WTC11 (cell line): ENCODE measurements at regions not wholly inside any gene's neighbourhood (a gene's known extent, or its start where the extent isn't known, plus 50 kb on each side); places are given as distances from the start of the nearest gene placed in this dataset.
"Not testable (repeated sequence)": the region's sequence is repeated elsewhere in the genome, so short reads cannot be mapped to it uniquely, and the experiment has no call there.

Experiments
- ATF2 ChIP-seq: sonication (generic); formaldehyde crosslinking; IDR thresholded peaks from 2 replicates; pipeline ENCODE4 v1.8.1; 2022; ENCODE audit warnings: low read depth, missing genetic modification reagents, borderline replicate concordance
- ATF3 ChIP-seq: sonication (generic); formaldehyde crosslinking; conservative IDR thresholded peaks from 2 replicates; pipeline ENCODE4 v1.8.1; 2022; ENCODE audit warnings: mild to moderate bottlenecking, missing genetic modification reagents
- CTCF ChIP-seq: fragments of 200-600 bp; IDR thresholded peaks from 2 replicates; pipeline ENCODE4 v1.8.0; 2022; ENCODE audit warnings: antibody characterized with exemption
- E2F5 ChIP-seq: sonication (generic); formaldehyde crosslinking; IDR thresholded peaks from 2 replicates; pipeline ENCODE4 v1.8.1; 2022; ENCODE audit warnings: mild to moderate bottlenecking, moderate library complexity, missing genetic modification reagents
- FOXK1 ChIP-seq: sonication (generic); formaldehyde crosslinking; IDR thresholded peaks from 2 replicates; pipeline ENCODE4 v1.8.0; 2022; ENCODE audit warnings: mild to moderate bottlenecking, moderate library complexity, missing genetic modification reagents
- IRF1 ChIP-seq: sonication (generic); formaldehyde crosslinking; IDR thresholded peaks from 2 replicates; pipeline ENCODE4 v1.8.0; 2023; ENCODE audit warnings: missing genetic modification reagents
- JUN ChIP-seq: sonication (generic); formaldehyde crosslinking; IDR thresholded peaks from 2 replicates; pipeline ENCODE4 v1.8.0; 2023; ENCODE audit warnings: mild to moderate bottlenecking, missing genetic modification reagents
- MAX ChIP-seq: sonication (generic); formaldehyde crosslinking; IDR thresholded peaks from 2 replicates; pipeline ENCODE4 v1.8.0; 2022; ENCODE audit warnings: mild to moderate bottlenecking, missing genetic modification reagents
- RELA ChIP-seq: sonication (generic); formaldehyde crosslinking; IDR thresholded peaks from 2 replicates; pipeline ENCODE4 v1.8.1; 2022; ENCODE audit warnings: missing genetic modification reagents, mild to moderate bottlenecking, borderline replicate concordance
- SP1 ChIP-seq: sonication (generic); formaldehyde crosslinking; conservative IDR thresholded peaks from 2 replicates; pipeline ENCODE4 v1.8.1; 2022; ENCODE audit warnings: missing genetic modification reagents
- ZBTB43 ChIP-seq: sonication (generic); formaldehyde crosslinking; IDR thresholded peaks from 2 replicates; pipeline ENCODE4 v1.8.1; 2023; ENCODE audit warnings: mild to moderate bottlenecking, missing genetic modification reagents
- ZNF423 ChIP-seq: fragments of 250-450 bp; sonication (Bioruptor Pico); IDR thresholded peaks from 2 replicates; pipeline ENCODE4 v2.1.2; 2022; ENCODE audit warnings: mild to moderate bottlenecking, moderate library complexity

- TF ChIP-seq CTCF; JUN (CRISPR knock-in tag); E2F5 (CRISPR knock-in tag); ZBTB43 (CRISPR knock-in tag); ATF3 (CRISPR knock-in tag); ATF2 (CRISPR knock-in tag); ZNF423 (CRISPR knock-in tag); SP1 (CRISPR knock-in tag); IRF1 (CRISPR knock-in tag); RELA; FOXK1 (CRISPR knock-in tag); MAX (CRISPR knock-in tag): not testable (repeated sequence)
Observed at GRCh38 chr11:67840599-67840998, 163.3 kb downstream of the UNC93B1 start.
